ENCODE measurements at regions not wholly inside any gene's neighbourhood (a gene's known extent, or its start where the extent isn't known, plus 50 kb on each side); places are given as distances from the start of the nearest gene placed in this dataset.

DNA sequence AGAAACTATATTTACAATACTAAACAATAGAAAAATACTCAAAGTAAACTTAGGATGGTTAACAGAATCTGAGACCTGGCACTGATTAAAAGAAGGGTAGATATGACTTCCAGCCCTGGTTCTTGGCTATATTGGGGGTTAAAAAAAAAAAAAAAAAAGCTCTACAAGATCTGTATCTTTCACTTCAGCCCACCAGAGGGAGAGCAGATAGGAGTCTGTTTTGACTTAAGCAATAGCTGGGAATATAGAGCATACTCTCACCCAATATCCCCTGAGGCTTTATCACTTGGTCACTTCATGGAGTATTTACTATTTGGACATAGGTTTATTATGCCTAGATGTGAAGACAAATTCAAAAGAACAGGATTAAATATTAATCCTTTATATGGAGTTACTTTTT lies 598.9 kb upstream of the LINC00305 start:
- no peak for TF ChIP-seq POLR2A (IDR thresholded peaks at IDR 0.05; ENCODE audit: low read length)
- TF ChIP-seq, protein P1, sequence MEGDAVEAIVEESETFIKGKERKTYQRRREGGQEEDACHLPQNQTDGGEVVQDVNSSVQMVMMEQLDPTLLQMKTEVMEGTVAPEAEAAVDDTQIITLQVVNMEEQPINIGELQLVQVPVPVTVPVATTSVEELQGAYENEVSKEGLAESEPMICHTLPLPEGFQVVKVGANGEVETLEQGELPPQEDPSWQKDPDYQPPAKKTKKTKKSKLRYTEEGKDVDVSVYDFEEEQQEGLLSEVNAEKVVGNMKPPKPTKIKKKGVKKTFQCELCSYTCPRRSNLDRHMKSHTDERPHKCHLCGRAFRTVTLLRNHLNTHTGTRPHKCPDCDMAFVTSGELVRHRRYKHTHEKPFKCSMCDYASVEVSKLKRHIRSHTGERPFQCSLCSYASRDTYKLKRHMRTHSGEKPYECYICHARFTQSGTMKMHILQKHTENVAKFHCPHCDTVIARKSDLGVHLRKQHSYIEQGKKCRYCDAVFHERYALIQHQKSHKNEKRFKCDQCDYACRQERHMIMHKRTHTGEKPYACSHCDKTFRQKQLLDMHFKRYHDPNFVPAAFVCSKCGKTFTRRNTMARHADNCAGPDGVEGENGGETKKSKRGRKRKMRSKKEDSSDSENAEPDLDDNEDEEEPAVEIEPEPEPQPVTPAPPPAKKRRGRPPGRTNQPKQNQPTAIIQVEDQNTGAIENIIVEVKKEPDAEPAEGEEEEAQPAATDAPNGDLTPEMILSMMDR (IDR thresholded peaks at IDR 0.05), result no peak
- TF ChIP-seq, protein P2, sequence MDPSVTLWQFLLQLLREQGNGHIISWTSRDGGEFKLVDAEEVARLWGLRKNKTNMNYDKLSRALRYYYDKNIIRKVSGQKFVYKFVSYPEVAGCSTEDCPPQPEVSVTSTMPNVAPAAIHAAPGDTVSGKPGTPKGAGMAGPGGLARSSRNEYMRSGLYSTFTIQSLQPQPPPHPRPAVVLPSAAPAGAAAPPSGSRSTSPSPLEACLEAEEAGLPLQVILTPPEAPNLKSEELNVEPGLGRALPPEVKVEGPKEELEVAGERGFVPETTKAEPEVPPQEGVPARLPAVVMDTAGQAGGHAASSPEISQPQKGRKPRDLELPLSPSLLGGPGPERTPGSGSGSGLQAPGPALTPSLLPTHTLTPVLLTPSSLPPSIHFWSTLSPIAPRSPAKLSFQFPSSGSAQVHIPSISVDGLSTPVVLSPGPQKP (IDR thresholded peaks at IDR 0.05; ENCODE audit: low read depth, low read length), result no peak
- no peak for TF ChIP-seq HDAC2 (IDR thresholded peaks at IDR 0.05)
- no peak for TF ChIP-seq JUN (IDR thresholded peaks at IDR 0.05)
- TF ChIP-seq, protein P3, sequence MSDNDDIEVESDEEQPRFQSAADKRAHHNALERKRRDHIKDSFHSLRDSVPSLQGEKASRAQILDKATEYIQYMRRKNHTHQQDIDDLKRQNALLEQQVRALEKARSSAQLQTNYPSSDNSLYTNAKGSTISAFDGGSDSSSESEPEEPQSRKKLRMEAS (IDR thresholded peaks at IDR 0.05), result no peak
